Mesenchymal stem cell (in vitro differentiated cells and primary cell): ENCODE measurements at regions not wholly inside any gene's neighbourhood (a gene's known extent, or its start where the extent isn't known, plus 50 kb on each side); places are given as distances from the start of the nearest gene placed in this dataset.

ENCODE experiments used
- DNase-seq: peaks from one replicate; pipeline ENCODE4 v3.0.0-alpha.2; 2013
- H2AFZ ChIP-seq: one replicate; pipeline ENCODE4 v1.6.1; 2013; ENCODE audit warnings: low read depth, mild to moderate bottlenecking, control low read depth, inconsistent platforms, low read length, moderate library complexity
- H2AK5ac ChIP-seq: 2 replicates; pipeline ENCODE4 v1.6.1; 2013; ENCODE audit warnings: low read length, moderate library complexity, mild to moderate bottlenecking, inconsistent platforms; ENCODE audit not compliant: severe bottlenecking
- H2BK120ac ChIP-seq: one replicate; pipeline ENCODE4 v1.6.1; 2013; ENCODE audit warnings: low read depth, mild to moderate bottlenecking, inconsistent platforms, low read length, moderate library complexity
- H2BK12ac ChIP-seq, 2 experiments: one replicate each; pipeline ENCODE4 v1.6.1; 2013; ENCODE audit warnings: inconsistent platforms in 2 of 2, low read length in 2 of 2, mild to moderate bottlenecking in 2 of 2, moderate library complexity in 2 of 2, control low read depth in 1 of 2
- H2BK15ac ChIP-seq: one replicate; pipeline ENCODE4 v1.6.1; 2013; ENCODE audit warnings: mild to moderate bottlenecking, low read depth, inconsistent platforms; ENCODE audit not compliant: poor library complexity, severe bottlenecking
- H2BK5ac ChIP-seq: 2 replicates; pipeline ENCODE4 v1.6.1; 2013; ENCODE audit warnings: low read depth, mild to moderate bottlenecking, low read length, control low read depth, inconsistent platforms; ENCODE audit not compliant: poor library complexity, severe bottlenecking
- H3K14ac ChIP-seq, 2 experiments: one replicate each; pipeline ENCODE4 v1.6.1; 2013; ENCODE audit warnings: inconsistent platforms in 2 of 2, low read length in 2 of 2, control low read depth in 1 of 2, mild to moderate bottlenecking in 1 of 2, moderate library complexity in 1 of 2
- H3K18ac ChIP-seq, 2 experiments: one replicate each; pipeline ENCODE4 v1.6.1; 2013; ENCODE audit warnings: inconsistent platforms in 2 of 2, low read length in 2 of 2, control low read depth in 1 of 2, low read depth in 1 of 2, mild to moderate bottlenecking in 1 of 2
- H3K23ac ChIP-seq, 2 experiments: one replicate each; pipeline ENCODE4 v1.6.1; 2013; ENCODE audit warnings: inconsistent platforms in 2 of 2, low read length in 2 of 2, mild to moderate bottlenecking in 2 of 2, moderate library complexity in 2 of 2, control low read depth in 1 of 2
- H3K27ac ChIP-seq: 2 replicates; pipeline ENCODE4 v1.5.1; 2013; ENCODE audit warnings: mild to moderate bottlenecking, moderate library complexity, low read length, control low read depth, inconsistent platforms; ENCODE audit not compliant: poor library complexity, severe bottlenecking
- H3K27me3 ChIP-seq, 2 experiments: 2 replicates each; pipeline versions ENCODE4 v1.6.1 to v1.7.0; 2013; ENCODE audit warnings: low read length in 2 of 2, mild to moderate bottlenecking in 2 of 2, moderate library complexity in 2 of 2, control low read depth in 1 of 2, inconsistent platforms in 1 of 2; ENCODE audit not compliant: control insufficient read depth in 1 of 2, insufficient read depth in 1 of 2
- H3K36me3 ChIP-seq, 2 experiments: 2 replicates each; pipeline versions ENCODE4 v1.6.1 to v1.7.0; 2013; ENCODE audit warnings: low read length in 2 of 2, control low read depth in 1 of 2, inconsistent platforms in 1 of 2, low read depth in 1 of 2, mild to moderate bottlenecking in 1 of 2; ENCODE audit not compliant: insufficient read depth in 2 of 2, control insufficient read depth in 1 of 2
- H3K4ac ChIP-seq, 2 experiments: one replicate each; pipeline ENCODE4 v1.6.1; 2013; ENCODE audit warnings: inconsistent platforms in 2 of 2, low read length in 2 of 2, mild to moderate bottlenecking in 2 of 2, moderate library complexity in 2 of 2, control low read depth in 1 of 2, low read depth in 1 of 2
- H3K4me1 ChIP-seq: 2 replicates; pipeline ENCODE4 v1.6.1; 2013; ENCODE audit warnings: low read depth, low read length, control low read depth; ENCODE audit not compliant: control insufficient read depth, insufficient read depth
- H3K4me2 ChIP-seq: 2 replicates; pipeline ENCODE4 v1.6.1; 2013; ENCODE audit warnings: low read length, mild to moderate bottlenecking, inconsistent platforms; ENCODE audit not compliant: poor library complexity, severe bottlenecking
- H3K4me3 ChIP-seq, 2 experiments: 2 replicates each; pipeline versions ENCODE4 v1.5.1 to v1.7.0; 2013; ENCODE audit warnings: low read length in 2 of 2, mild to moderate bottlenecking in 2 of 2, control low read depth in 1 of 2, low read depth in 1 of 2; ENCODE audit not compliant: insufficient read depth in 1 of 2
- H3K79me1 ChIP-seq: replicated peaks from 2 replicates; pipeline ENCODE4 v1.6.1; 2013; ENCODE audit warnings: mild to moderate bottlenecking, control low read depth, low read length, inconsistent platforms; ENCODE audit not compliant: poor library complexity, severe bottlenecking
- H3K9ac ChIP-seq: 2 replicates; pipeline ENCODE4 v1.7.0; 2013; ENCODE audit warnings: mild to moderate bottlenecking, low read length, moderate library complexity
- H3K9me3 ChIP-seq: 2 replicates; pipeline ENCODE4 v1.7.0; 2013; ENCODE audit warnings: mild to moderate bottlenecking, low read length; ENCODE audit not compliant: control insufficient read depth
- H4K8ac ChIP-seq: one replicate; pipeline ENCODE4 v1.6.1; 2013; ENCODE audit warnings: inconsistent platforms, mild to moderate bottlenecking, low read length, moderate library complexity
- H4K91ac ChIP-seq: one replicate; pipeline ENCODE4 v1.6.1; 2013; ENCODE audit warnings: mild to moderate bottlenecking, low read length, inconsistent platforms
- WGBS: methylation state at CpG from one replicate; pipeline ENCODE4 v1.1.7; 2013; ENCODE audit warnings: mixed read lengths; 5-methylcytosine and 5-hydroxymethylcytosine counted together

GRCh38 chr7:48703466-48703865 lies 220.9 kb upstream of the CDC14C start:
- Histone ChIP-seq H3K4me3 (no peak overlapping the region), H2AK5ac (no peak overlapping the region), H3K27me3 (no peaks in the 10 kb centered on the region), H4K91ac (no peak overlapping the region), H3K4me1 (no peaks in the 10 kb centered on the region), H3K79me1 (no peaks in the 10 kb centered on the region), H3K36me3 (no peaks in the 10 kb centered on the region), H3K18ac (no peak overlapping the region), H3K27ac (no peak overlapping the region), H3K9ac (no peak overlapping the region), H3K9me3 (no peaks in the 10 kb centered on the region), H3K4ac (no peak overlapping the region), H2BK120ac (no peak overlapping the region), H3K4me2 (no peak overlapping the region), H4K8ac (no peak overlapping the region), H2BK5ac (no peak overlapping the region), H3K14ac (no peak overlapping the region), H2AFZ (no peak overlapping the region), H3K23ac (no peak overlapping the region), H2BK12ac (no peak overlapping the region), H2BK15ac (no peak overlapping the region)
- 66% methylated on average over 5 of the region's 5 CpGs for WGBS
- DNase-seq = no peak

- 89% methylated on average over 4 of the region's 4 CpGs for WGBS
- no peak overlapping the region for H2BK120ac ChIP-seq
- no peak overlapping the region for H3K4me2 ChIP-seq
These were observed 216.2 kb upstream of the CDC14C start for GRCh38 chr7:48708122-48708521.

GRCh38 chr7:48708635-48709034 lies 215.7 kb upstream of the CDC14C start:
- H3K36me3 ChIP-seq = no peaks in the 10 kb centered on the region
- no peak overlapping the region for H2BK5ac ChIP-seq
- no peak overlapping the region for H3K23ac ChIP-seq
- H3K79me1 ChIP-seq = no peaks in the 10 kb centered on the region
- H3K18ac ChIP-seq = no peak overlapping the region
- no peak for DNase-seq
- no peak overlapping the region for H2BK12ac ChIP-seq
- no peak overlapping the region for H2AFZ ChIP-seq
- no peak overlapping the region for H3K4me3 ChIP-seq
- no peak overlapping the region for H2BK120ac ChIP-seq
- H3K4me2 ChIP-seq = no peak overlapping the region
- H4K8ac ChIP-seq = no peak overlapping the region
- no peaks in the 10 kb centered on the region for H3K4me1 ChIP-seq
- no peaks in the 10 kb centered on the region for H3K9me3 ChIP-seq
- H4K91ac ChIP-seq = no peak overlapping the region
- H3K9ac ChIP-seq = no peak overlapping the region
- H3K4ac ChIP-seq = no peak overlapping the region
- H2AK5ac ChIP-seq = no peak overlapping the region
- H3K27me3 ChIP-seq = no peaks in the 10 kb centered on the region
- no peak overlapping the region for H2BK15ac ChIP-seq
- no peak overlapping the region for H3K27ac ChIP-seq
- WGBS = 56% methylated on average over 7 of the region's 7 CpGs
- H3K14ac ChIP-seq = no peak overlapping the region

More at GRCh38 chr7:48708122-48708521, 216.2 kb upstream of the CDC14C start:
- Histone ChIP-seq H3K14ac (no peak overlapping the region), H3K9me3 (no peaks in the 10 kb centered on the region), H3K4me3 (no peak overlapping the region), H3K27ac (no peak overlapping the region), H3K9ac (no peak overlapping the region), H3K36me3 (no peaks in the 10 kb centered on the region), H3K18ac (no peak overlapping the region), H2BK5ac (no peak overlapping the region), H3K23ac (no peak overlapping the region), H3K27me3 (no peaks in the 10 kb centered on the region), H4K8ac (no peak overlapping the region), H2BK15ac (no peak overlapping the region), H2AK5ac (no peak overlapping the region), H3K4ac (no peak overlapping the region), H2BK12ac (no peak overlapping the region), H2AFZ (no peak overlapping the region), H3K79me1 (no peaks in the 10 kb centered on the region), H3K4me1 (no peaks in the 10 kb centered on the region), H4K91ac (no peak overlapping the region)
- no peak for DNase-seq

GRCh38 chr7:48710995-48711394 lies 213.4 kb upstream of the CDC14C start:
- Histone ChIP-seq H3K79me1 (no peaks in the 10 kb centered on the region), H2AK5ac (no peak overlapping the region), H3K9me3 (no peaks in the 10 kb centered on the region), H3K4me3 (no peak overlapping the region), H2AFZ (no peak overlapping the region), H3K23ac (no peak overlapping the region), H2BK5ac (no peak overlapping the region), H2BK15ac (no peak overlapping the region), H3K27ac (no peak overlapping the region), H4K8ac (no peak overlapping the region), H3K36me3 (no peaks in the 10 kb centered on the region), H2BK12ac (no peak overlapping the region), H3K9ac (no peak overlapping the region), H3K4ac (no peak overlapping the region), H3K4me1 (no peaks in the 10 kb centered on the region), H4K91ac (no peak overlapping the region), H2BK120ac (no peak overlapping the region), H3K18ac (no peak overlapping the region), H3K4me2 (no peak overlapping the region), H3K14ac (no peak overlapping the region), H3K27me3 (no peaks in the 10 kb centered on the region)
- no peak for DNase-seq
- 62% methylated on average over 2 of the region's 2 CpGs for WGBS
